ENCODE measurements at regions not wholly inside any gene's neighbourhood (a gene's known extent, or its start where the extent isn't known, plus 50 kb on each side); places are given as distances from the start of the nearest gene placed in this dataset.

DNA sequence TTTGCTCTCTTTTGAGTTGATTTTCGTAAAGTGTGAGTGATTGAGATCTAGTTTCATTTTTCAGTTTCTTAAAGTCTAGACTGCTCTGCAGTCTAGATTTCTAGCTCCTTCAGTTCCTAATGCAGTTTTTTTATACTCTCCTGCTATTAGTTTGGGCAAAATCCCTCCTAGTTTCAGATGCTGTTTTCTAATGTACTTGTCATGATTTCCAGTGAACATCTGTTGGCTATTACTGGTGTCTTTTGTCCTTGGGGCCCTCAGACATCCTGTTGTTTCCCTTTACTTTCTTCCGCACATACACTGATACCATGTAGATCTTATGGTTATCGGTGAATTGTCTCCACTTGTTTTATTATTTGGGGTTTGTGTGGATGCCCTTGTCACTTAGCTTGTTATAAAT, 292.1 kb downstream of the TDRD3 start:
- TF ChIP-seq CTCF (optimal IDR thresholded peaks at IDR 0.05 in 1 of 3, IDR thresholded peaks at IDR 0.05 in 1 of 3, conservative IDR thresholded peaks at IDR 0.05 in 1 of 3; ENCODE audit: extremely low read depth in 1 of 3, insufficient read depth in 2 of 3, low read length in 3 of 3) (no peak), EZH2 (IDR thresholded peaks at IDR 0.05; ENCODE audit: low read length) (no peak)
